Lung (tissue), 11 donors: ENCODE measurements at regions not wholly inside any gene's neighbourhood (a gene's known extent, or its start where the extent isn't known, plus 50 kb on each side); places are given as distances from the start of the nearest gene placed in this dataset.
A peak's percentile ranks its signal among the peaks of the same experiment; 100 is the strongest.

Experiments used
- ATAC-seq: fragments of 200-7000 bp; cut with Tn5 transposase; one replicate; pipeline ENCODE4 v1.9.1; 2020; ENCODE audit warnings: moderate number of reproducible peaks; ENCODE audit not compliant: insufficient read depth, low FRiP score
- DNase-seq, 3 donors: peaks; one replicate each; pipeline ENCODE4 v3.0.0-alpha.2; 2013 to 2017
- H3K27ac ChIP-seq, 2 donors: one replicate each; pipeline ENCODE4 v1.5.1; 2013; ENCODE audit warnings: mild to moderate bottlenecking in 2 of 2, moderate library complexity in 2 of 2, control low read depth in 1 of 2, inconsistent platforms in 1 of 2, low read depth in 1 of 2, low read length in 1 of 2
- H3K27me3 ChIP-seq, 3 donors: one replicate each; pipeline ENCODE4 v1.5.1; 2013; ENCODE audit warnings: low read length in 2 of 3; ENCODE audit not compliant: control insufficient read depth in 3 of 3, insufficient read depth in 3 of 3
- H3K36me3 ChIP-seq, 4 donors: one replicate each; pipeline ENCODE4 v1.5.1; 2013; ENCODE audit warnings: low read length in 4 of 4, mild to moderate bottlenecking in 1 of 4, moderate library complexity in 1 of 4; ENCODE audit not compliant: control insufficient read depth in 4 of 4, insufficient read depth in 4 of 4
- H3K4me1 ChIP-seq, 5 donors: one replicate each; pipeline ENCODE4 v1.5.1; 2013; ENCODE audit warnings: low read length in 5 of 5, mild to moderate bottlenecking in 2 of 5, moderate library complexity in 1 of 5; ENCODE audit not compliant: control insufficient read depth in 5 of 5, insufficient read depth in 5 of 5
- H3K4me3 ChIP-seq: one replicate; pipeline ENCODE4 v1.5.1; 2013; ENCODE audit warnings: mild to moderate bottlenecking, control low read depth, moderate library complexity
- H3K9ac ChIP-seq, 2 donors: one replicate each; pipeline ENCODE4 v1.5.1; 2013; ENCODE audit warnings: low read length in 2 of 2, control low read depth in 1 of 2; ENCODE audit not compliant: insufficient read depth in 1 of 2
- H3K9me3 ChIP-seq, 4 donors: one replicate each; pipeline ENCODE4 v1.5.1; 2013; ENCODE audit warnings: low read length in 3 of 4, mild to moderate bottlenecking in 1 of 4, moderate library complexity in 1 of 4; ENCODE audit not compliant: control insufficient read depth in 4 of 4, insufficient read depth in 3 of 4
- CTCF ChIP-seq: IDR thresholded peaks from 2 replicates; pipeline ENCODE4 v1.5.1; 2012; ENCODE audit warnings: mild to moderate bottlenecking; ENCODE audit errors: control extremely low read depth, extremely low read depth
- WGBS, 2 donors: extraction: QIAGEN DNeasy Blood & Tissue Kit; methylation state at CpG; one replicate each; pipeline ENCODE4 v1.1.7; 2013; 5-methylcytosine and 5-hydroxymethylcytosine counted together
- donor health status: control.
- donor health status: control.
- donor health status: Bipolar disorder and iron deficiency.
- donor health status: healthy.
- donor health status: DM: yes; HTN: yes; CAD: no.

- DNase-seq (peak in 2 of 3 donors; percentile 12 to 33), ATAC-seq (no peak)
- Histone ChIP-seq H3K27ac (no peak overlapping the region), H3K4me3 (no peak overlapping the region), H3K36me3 (no peaks in the 10 kb centered on the region), H3K27me3 (no peaks in the 10 kb centered on the region), H3K9me3 (no peaks in the 10 kb centered on the region), H3K9ac (no peak overlapping the region), H3K4me1 (peaks cover 0 to 5% (median 0%) of the 10 kb centered on the region in 5 donors)
- no peak for TF ChIP-seq CTCF
- WGBS, 2 donors, result 64 to 66% methylated on average over 3 of the region's 3 CpGs
Measured at GRCh38 chr9:118271331-118271730, 567.1 kb downstream of the TLR4 start.

GRCh38 chr9:118271936-118272335 lies 567.7 kb downstream of the TLR4 start:
- no peak for DNase-seq
- ATAC-seq, result no peak
- Histone ChIP-seq H3K4me1 (peaks cover 0 to 5% (median 0%) of the 10 kb centered on the region in 5 donors), H3K36me3 (no peaks in the 10 kb centered on the region), H3K4me3 (no peak overlapping the region), H3K27me3 (no peaks in the 10 kb centered on the region), H3K9ac (no peak overlapping the region), H3K27ac (no peak overlapping the region), H3K9me3 (no peaks in the 10 kb centered on the region)
- WGBS, 2 donors, result 79 to 89% methylated on average over 1 of the region's 1 CpG
- TF ChIP-seq CTCF, result no peak

GRCh38 chr9:118273048-118273447 lies 568.8 kb downstream of the TLR4 start:
- Histone ChIP-seq H3K9me3 (no peaks in the 10 kb centered on the region), H3K9ac (no peak overlapping the region), H3K27me3 (no peaks in the 10 kb centered on the region), H3K27ac (no peak overlapping the region), H3K4me1 (peaks cover 0 to 5% (median 0%) of the 10 kb centered on the region in 5 donors), H3K4me3 (no peak overlapping the region), H3K36me3 (no peaks in the 10 kb centered on the region)
- DNase-seq (no peak), ATAC-seq (no peak)
- no peak for TF ChIP-seq CTCF

GRCh38 chr9:118276784-118277183 lies 572.6 kb downstream of the TLR4 start:
- Histone ChIP-seq H3K27me3 (no peaks in the 10 kb centered on the region), H3K9me3 (no peaks in the 10 kb centered on the region), H3K36me3 (no peaks in the 10 kb centered on the region), H3K9ac (no peak overlapping the region), H3K27ac (no peak overlapping the region), H3K4me3 (no peak overlapping the region), H3K4me1 (no peaks in the 10 kb centered on the region)
- no peak for ATAC-seq
- TF ChIP-seq CTCF, result no peak
- WGBS, 2 donors, result 76 to 78% methylated on average over 6 of the region's 6 CpGs
- DNase-seq, result no peak
